Suprapubic skin (tissue), 4 donors: ENCODE measurements at regions not wholly inside any gene's neighbourhood (a gene's known extent, or its start where the extent isn't known, plus 50 kb on each side); places are given as distances from the start of the nearest gene placed in this dataset.

ENCODE experiments used
- DNase-seq, 2 donors: peaks; one replicate each; pipeline ENCODE4 v3.0.0-alpha.2; 2019; ENCODE audit warnings: low spot score in 2 of 2
- H3K27ac ChIP-seq: fragments of 200-600 bp; sonication (generic); one replicate; pipeline ENCODE4 v1.5.1; 2019
- H3K27me3 ChIP-seq: fragments of 200-600 bp; sonication (generic); one replicate; pipeline ENCODE4 v1.5.1; 2019
- H3K36me3 ChIP-seq: fragments of 200-600 bp; sonication (generic); one replicate; pipeline ENCODE4 v1.5.1; 2019
- H3K4me1 ChIP-seq: fragments of 200-600 bp; sonication (generic); one replicate; pipeline ENCODE4 v1.5.1; 2019
- H3K4me3 ChIP-seq: fragments of 200-600 bp; sonication (generic); one replicate; pipeline ENCODE4 v1.5.1; 2019; ENCODE audit warnings: mild to moderate bottlenecking
- H3K9me3 ChIP-seq: fragments of 200-600 bp; sonication (generic); one replicate; pipeline ENCODE4 v1.5.1; 2019
- EP300 ChIP-seq: sonication (generic); formaldehyde crosslinking; IDR thresholded peaks from one replicate; pipeline ENCODE4 v1.6.1; 2017; ENCODE audit warnings: antibody characterized with exemption
- POLR2A ChIP-seq, 2 donors: fragments of 450-650 bp; IDR thresholded peaks; one replicate each; pipeline ENCODE4 v1.6.1; 2017; ENCODE audit warnings: antibody characterized with exemption in 2 of 2, mild to moderate bottlenecking in 2 of 2, moderate library complexity in 2 of 2
- POLR2AphosphoS5 ChIP-seq, 3 donors: sonication (generic); formaldehyde crosslinking; IDR thresholded peaks; one replicate each; pipeline ENCODE4 v1.6.1; 2017; ENCODE audit warnings: antibody characterized with exemption in 3 of 3
- WGBS: methylation state at CpG from one replicate; pipeline ENCODE4 v1.1.5; 2018; 5-methylcytosine and 5-hydroxymethylcytosine counted together
- TF ChIP-seq, protein P1 (sequence below), 2 donors: fragments of 200-600 bp in 1 of 2; fragments of 450-650 bp in 1 of 2; sonication (generic) in 1 of 2; IDR thresholded peaks; one replicate each; pipeline ENCODE4 v1.5.1; 2016 to 2019; ENCODE audit warnings: antibody characterized with exemption in 2 of 2, mild to moderate bottlenecking in 1 of 2, moderate library complexity in 1 of 2

DNA sequence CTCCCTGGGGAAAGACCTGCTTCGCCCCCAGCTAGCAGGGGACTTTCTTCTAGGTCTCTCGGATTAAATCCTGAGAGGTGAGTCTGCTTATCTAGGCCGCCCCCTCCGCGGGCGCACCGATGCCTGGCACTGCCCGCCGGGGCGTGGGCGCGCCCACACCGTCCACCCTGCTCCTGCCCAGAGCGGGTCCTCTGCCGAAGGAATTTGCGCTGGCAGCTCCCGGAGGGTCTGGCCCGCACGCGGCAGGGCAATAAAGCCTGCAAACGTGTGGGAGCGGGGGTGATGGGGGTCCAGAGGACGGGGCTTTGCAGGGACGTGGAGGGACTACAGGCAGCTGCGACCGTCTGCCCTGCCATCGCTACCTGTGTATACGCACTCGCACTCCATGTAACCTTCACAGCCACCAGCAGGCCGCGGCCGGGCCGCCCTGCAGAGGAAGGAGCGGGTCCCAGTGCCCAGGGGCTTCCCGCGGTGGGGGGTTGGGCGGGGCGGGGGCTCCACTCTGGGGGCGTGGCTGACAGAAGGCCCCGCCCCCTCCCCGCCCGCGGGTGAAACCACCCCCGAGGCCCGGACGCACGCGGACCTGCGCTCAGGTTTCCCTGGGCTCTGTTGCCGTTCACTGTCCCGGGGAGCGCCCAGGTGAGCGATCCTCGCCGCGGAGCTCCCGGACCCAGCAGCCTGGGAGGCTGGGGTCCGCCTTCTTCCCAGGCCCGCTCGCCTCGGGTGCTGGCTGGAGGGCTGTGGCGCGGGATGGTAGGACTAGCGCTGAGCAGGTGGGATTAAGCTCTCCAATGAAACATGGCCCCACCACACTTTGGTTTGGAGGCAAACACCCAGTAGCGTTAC, 174.5 kb upstream of the HS6ST1 start:
- peak; percentile 44 to 52 for DNase-seq

DNA sequence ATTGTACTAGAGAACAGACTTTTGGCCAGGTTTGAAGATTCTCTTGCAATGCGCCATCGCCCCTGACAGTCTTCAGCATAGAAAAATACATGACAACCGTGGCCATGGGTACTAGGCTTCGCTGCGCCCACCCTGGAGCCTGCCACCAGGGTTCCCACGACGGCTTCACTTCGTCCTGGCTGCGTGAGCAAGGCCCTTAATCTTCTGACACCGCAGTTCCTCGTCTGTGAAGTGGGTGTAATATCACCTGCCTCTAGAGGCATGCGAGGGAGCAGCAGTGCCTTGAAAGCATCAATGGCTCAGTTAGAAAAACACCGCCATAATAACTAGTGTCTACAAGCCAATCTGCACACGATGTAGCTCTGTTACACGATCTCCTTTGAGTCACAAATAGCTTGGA, 175.2 kb upstream of the HS6ST1 start:
- peak in 1 of 2 donors; percentile 13 for DNase-seq
- 94% methylated on average over 15 of the region's 15 CpGs for WGBS
- Histone ChIP-seq H3K27me3 (peaks cover 5% of the 10 kb centered on the region), H3K9me3 (no peaks in the 10 kb centered on the region), H3K27ac (no peak overlapping the region), H3K4me3 (no peak overlapping the region), H3K36me3 (no peaks in the 10 kb centered on the region), H3K4me1 (peaks cover 9% of the 10 kb centered on the region)
- no peak for TF ChIP-seq POLR2AphosphoS5 (IDR thresholded peaks at IDR 0.05)
- no peak for TF ChIP-seq EP300
- no peak for TF ChIP-seq POLR2A (IDR thresholded peaks at IDR 0.05)
- TF ChIP-seq, protein P1, sequence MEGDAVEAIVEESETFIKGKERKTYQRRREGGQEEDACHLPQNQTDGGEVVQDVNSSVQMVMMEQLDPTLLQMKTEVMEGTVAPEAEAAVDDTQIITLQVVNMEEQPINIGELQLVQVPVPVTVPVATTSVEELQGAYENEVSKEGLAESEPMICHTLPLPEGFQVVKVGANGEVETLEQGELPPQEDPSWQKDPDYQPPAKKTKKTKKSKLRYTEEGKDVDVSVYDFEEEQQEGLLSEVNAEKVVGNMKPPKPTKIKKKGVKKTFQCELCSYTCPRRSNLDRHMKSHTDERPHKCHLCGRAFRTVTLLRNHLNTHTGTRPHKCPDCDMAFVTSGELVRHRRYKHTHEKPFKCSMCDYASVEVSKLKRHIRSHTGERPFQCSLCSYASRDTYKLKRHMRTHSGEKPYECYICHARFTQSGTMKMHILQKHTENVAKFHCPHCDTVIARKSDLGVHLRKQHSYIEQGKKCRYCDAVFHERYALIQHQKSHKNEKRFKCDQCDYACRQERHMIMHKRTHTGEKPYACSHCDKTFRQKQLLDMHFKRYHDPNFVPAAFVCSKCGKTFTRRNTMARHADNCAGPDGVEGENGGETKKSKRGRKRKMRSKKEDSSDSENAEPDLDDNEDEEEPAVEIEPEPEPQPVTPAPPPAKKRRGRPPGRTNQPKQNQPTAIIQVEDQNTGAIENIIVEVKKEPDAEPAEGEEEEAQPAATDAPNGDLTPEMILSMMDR (IDR thresholded peaks at IDR 0.05): no peak

More for the DNA sequence above, 174.5 kb upstream of the HS6ST1 start:
- Histone ChIP-seq H3K9me3 (no peaks in the 10 kb centered on the region), H3K4me1 (peaks cover 9% of the 10 kb centered on the region), H3K4me3 (no peak overlapping the region), H3K27me3 (peaks cover 5% of the 10 kb centered on the region), H3K27ac (no peak overlapping the region), H3K36me3 (no peaks in the 10 kb centered on the region)
- 86% methylated on average over 27 of the region's 65 CpGs for WGBS
- TF ChIP-seq, protein P1 (IDR thresholded peaks at IDR 0.05): no peak
- TF ChIP-seq POLR2A (IDR thresholded peaks at IDR 0.05): no peak
- no peak for TF ChIP-seq EP300
- no peak for TF ChIP-seq POLR2AphosphoS5 (IDR thresholded peaks at IDR 0.05)

DNA sequence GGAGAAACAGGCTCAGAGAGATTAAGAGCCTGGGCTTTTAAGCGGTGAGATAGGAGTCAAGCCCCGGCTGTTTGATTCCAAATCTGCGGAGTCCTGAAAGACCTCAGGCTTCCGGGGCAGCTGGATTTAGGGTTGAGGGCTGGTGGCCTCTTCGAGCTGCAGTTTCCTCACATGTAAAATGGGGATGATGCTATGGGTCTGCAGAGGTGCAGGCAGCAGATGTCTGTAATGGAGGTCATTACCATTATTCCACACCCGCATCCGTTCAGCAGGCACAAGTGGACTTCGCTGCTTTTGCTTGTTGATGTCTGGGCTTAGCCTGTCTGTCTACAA, 175.6 kb upstream of the HS6ST1 start:
- peak in 1 of 2 donors; percentile 26 for DNase-seq
- Histone ChIP-seq H3K27me3 (peaks cover 5% of the 10 kb centered on the region), H3K9me3 (no peaks in the 10 kb centered on the region), H3K4me1 (peaks cover 8% of the 10 kb centered on the region), H3K4me3 (no peak overlapping the region), H3K27ac (no peak overlapping the region), H3K36me3 (no peaks in the 10 kb centered on the region)
- WGBS: 86% methylated on average over 8 of the region's 8 CpGs
- no peak for TF ChIP-seq POLR2A (IDR thresholded peaks at IDR 0.05)
- TF ChIP-seq, protein P1 (IDR thresholded peaks at IDR 0.05): no peak
- no peak for TF ChIP-seq POLR2AphosphoS5 (IDR thresholded peaks at IDR 0.05)
- no peak for TF ChIP-seq EP300

DNA sequence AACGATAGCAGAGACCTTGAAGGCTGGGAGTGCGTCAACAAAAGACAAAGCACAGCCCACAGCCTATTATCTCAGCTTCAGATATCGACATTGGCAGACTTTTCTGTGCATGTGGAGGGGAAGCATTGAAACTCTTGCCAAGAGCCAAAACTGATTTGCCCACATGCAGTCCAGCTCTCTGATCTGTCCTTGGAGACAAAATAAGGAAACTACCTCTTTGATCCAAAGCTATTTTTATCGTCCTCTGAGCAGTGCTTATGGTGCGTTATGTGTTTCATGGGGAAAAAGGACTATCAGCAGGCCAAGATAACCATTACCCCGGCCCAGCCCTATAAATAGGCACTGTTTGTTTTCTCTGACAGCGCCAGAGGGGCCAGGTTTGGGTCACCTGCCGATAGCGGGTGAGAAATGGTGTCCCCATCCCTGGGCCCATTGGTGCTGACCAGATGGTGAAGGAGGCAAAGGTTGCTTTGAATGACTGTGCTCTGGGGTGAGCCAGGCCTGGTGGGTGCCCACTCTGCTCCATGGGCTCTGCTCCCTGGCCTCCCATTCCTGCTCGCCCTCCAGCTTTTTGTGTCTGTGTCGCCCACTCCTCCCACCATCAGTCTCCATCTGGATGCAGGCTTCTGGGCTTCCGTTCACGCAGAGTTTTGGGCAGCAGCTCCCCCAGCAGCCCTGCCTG, 176.1 kb upstream of the HS6ST1 start:
- Histone ChIP-seq H3K4me3 (no peak overlapping the region), H3K27me3 (peaks cover 5% of the 10 kb centered on the region), H3K9me3 (no peaks in the 10 kb centered on the region), H3K36me3 (no peaks in the 10 kb centered on the region), H3K27ac (no peak overlapping the region), H3K4me1 (peaks cover 2% of the 10 kb centered on the region)
- TF ChIP-seq, protein P1 (IDR thresholded peaks at IDR 0.05): no peak
- no peak for TF ChIP-seq EP300
- TF ChIP-seq POLR2AphosphoS5 (IDR thresholded peaks at IDR 0.05): no peak
- TF ChIP-seq POLR2A (IDR thresholded peaks at IDR 0.05): no peak
- WGBS: 78% methylated on average over 13 of the region's 13 CpGs
- DNase-seq: peak in 1 of 2 donors; percentile 43

DNA sequence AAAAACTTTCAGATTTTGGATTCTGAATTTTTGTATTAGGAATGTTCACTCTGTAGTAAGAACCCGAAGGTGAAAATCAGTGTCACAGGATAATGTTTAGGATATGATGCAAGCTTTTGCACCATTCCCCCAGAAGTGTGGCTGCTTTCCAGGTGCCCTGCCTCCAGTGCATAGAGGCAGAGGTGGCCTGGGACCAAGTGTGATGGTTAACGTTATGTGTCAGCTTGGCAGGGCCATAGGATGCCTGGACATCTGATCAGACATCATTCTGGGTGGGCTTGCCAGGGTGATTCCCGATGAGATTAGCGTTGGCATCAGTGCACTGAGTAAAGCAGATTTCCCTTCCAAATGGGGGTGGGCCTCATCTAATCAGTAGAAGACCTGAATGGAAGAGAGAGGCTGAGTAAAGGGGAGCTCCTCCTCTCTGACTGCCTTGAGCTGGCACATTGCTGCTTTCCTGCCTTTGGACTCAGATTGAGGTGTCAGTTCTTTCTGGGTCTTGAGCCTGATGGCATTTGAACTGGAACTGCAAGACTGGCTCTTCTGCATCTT, 177.4 kb upstream of the HS6ST1 start:
- no peaks in the 10 kb centered on the region for H3K9me3 ChIP-seq
- WGBS: 72% methylated on average over 2 of the region's 4 CpGs
- DNase-seq: peak in 1 of 2 donors; percentile 21
- no peak overlapping the region for H3K27ac ChIP-seq
- peaks cover 5% of the 10 kb centered on the region for H3K27me3 ChIP-seq
- H3K36me3 ChIP-seq: no peaks in the 10 kb centered on the region
- no peak overlapping the region for H3K4me3 ChIP-seq
- no peaks in the 10 kb centered on the region for H3K4me1 ChIP-seq
- TF ChIP-seq, protein P1 (IDR thresholded peaks at IDR 0.05): no peak
- TF ChIP-seq POLR2A (IDR thresholded peaks at IDR 0.05): no peak
- TF ChIP-seq POLR2AphosphoS5 (IDR thresholded peaks at IDR 0.05): no peak
- no peak for TF ChIP-seq EP300
